A549 (cell line): ENCODE measurements at regions not wholly inside any gene's neighbourhood (a gene's known extent, or its start where the extent isn't known, plus 50 kb on each side); places are given as distances from the start of the nearest gene placed in this dataset.

ENCODE experiments used
- ATAC-seq, 2 experiments: fragments of 200-7000 bp in 1 of 2; fragments of >200 bp in 1 of 2; cut with Nextera tagmentation in 1 of 2; cut with Tn5 transposase in 1 of 2; 3 replicates each; pipeline versions ENCODE4 v1.8.0 to v1.9.1; 2018 to 2020; ENCODE audit warnings: mild to moderate bottlenecking in 1 of 2, moderate library complexity in 1 of 2
- CTCF ChIA-PET: fragments of 300-600 bp; sonication (Branson Sonifier 250); formaldehyde crosslinking; extraction: SDS; loops from one replicate; lab custom pipeline; 2021; ENCODE audit warnings: antibody characterized with exemption, inconsistent platforms; lab: Yijun Ruan, JAX
- POLR2A ChIA-PET: fragments of 350-600 bp; formaldehyde crosslinking; extraction: SDS; loops from one replicate; lab custom pipeline; 2021; ENCODE audit warnings: antibody characterized with exemption, inconsistent platforms; lab: Yijun Ruan, JAX
- DNase-seq, 2 experiments: peaks; one replicate each; pipeline versions ENCODE4 v3.0.0 to v3.0.0-alpha.2; 2011 to 2016; ENCODE audit warnings: low read depth in 1 of 2, low spot score in 1 of 2
- FAIRE-seq: peaks from 2 replicates; lab custom pipeline; 2011; peaks lifted over from hg19 to GRCh38; lab: Jason Lieb, UNC
- H3K27ac ChIP-seq, 2 experiments: fragments of >200 bp; sonication (Bioruptor Twin); formaldehyde crosslinking; 3 replicates each; pipeline ENCODE4 v1.5.1; 2016 to 2017
- H3K4me1 ChIP-seq: fragments of >200 bp; sonication (Bioruptor Twin); formaldehyde crosslinking; 3 replicates; pipeline ENCODE4 v1.6.1; 2016
- H3K4me2 ChIP-seq: fragments of >200 bp; sonication (Bioruptor Twin); formaldehyde crosslinking; 3 replicates; pipeline ENCODE4 v1.6.1; 2016
- H3K4me3 ChIP-seq: fragments of >200 bp; sonication (Bioruptor Twin); formaldehyde crosslinking; 3 replicates; pipeline ENCODE4 v1.5.1; 2016
- H3K9me3 ChIP-seq: fragments of >200 bp; sonication (Bioruptor Twin); formaldehyde crosslinking; 3 replicates; pipeline ENCODE4 v1.6.1; 2016
- ATOH8 ChIP-seq: fragments of 250-450 bp; sonication (Bioruptor Pico); IDR thresholded peaks from 2 replicates; pipeline ENCODE4 v1.5.0; 2020; ENCODE audit warnings: low read depth, mild to moderate bottlenecking, moderate library complexity
- BCL3 ChIP-seq: fragments of >200 bp; sonication (Bioruptor Twin); formaldehyde crosslinking; IDR thresholded peaks from 3 replicates; pipeline ENCODE4 v1.6.1; 2016
- CBX2 ChIP-seq: fragments of 200-600 bp; sonication (generic); IDR thresholded peaks from 2 replicates; pipeline ENCODE4 v1.6.1; 2016; ENCODE audit warnings: low read depth, mild to moderate bottlenecking, borderline replicate concordance
- CBX8 ChIP-seq: fragments of 200-600 bp; sonication (generic); IDR thresholded peaks from 2 replicates; pipeline ENCODE4 v1.6.1; 2016
- CEBPB ChIP-seq, 2 experiments: fragments of >200 bp in 1 of 2; sonication (Bioruptor Twin) in 1 of 2; formaldehyde crosslinking in 1 of 2; IDR thresholded peaks; 2 replicates each; pipeline ENCODE4 v1.6.1; 2012 to 2016
- E2F6 ChIP-seq: IDR thresholded peaks from 2 replicates; pipeline ENCODE4 v1.6.1; 2012; ENCODE audit warnings: low read depth, borderline replicate concordance
- ELK1 ChIP-seq: fragments of 150-350 bp; IDR thresholded peaks from 2 replicates; pipeline ENCODE4 v1.6.1; 2014; ENCODE audit warnings: low read depth, mild to moderate bottlenecking, low read length
- EP300 ChIP-seq, 2 experiments: fragments of >200 bp; sonication (Bioruptor Twin); formaldehyde crosslinking; IDR thresholded peaks; 2 replicates in 1 of 2; 3 replicates in 1 of 2; pipeline ENCODE4 v1.6.1; 2016 to 2017
- FOSB ChIP-seq: fragments of 250-450 bp; sonication (Bioruptor Pico); IDR thresholded peaks from 2 replicates; pipeline ENCODE4 v1.5.0; 2020; ENCODE audit warnings: mild to moderate bottlenecking, moderate library complexity
- FOSL2 ChIP-seq, 2 experiments: fragments of 450-650 bp in 1 of 2; fragments of >200 bp in 1 of 2; sonication (Bioruptor Twin) in 1 of 2; formaldehyde crosslinking; IDR thresholded peaks; 2 replicates each; pipeline versions ENCODE4 v1.5.0 to v1.6.1; 2016 to 2020; ENCODE audit warnings: mild to moderate bottlenecking in 1 of 2, moderate library complexity in 1 of 2
- GATA3 ChIP-seq: IDR thresholded peaks from 2 replicates; pipeline ENCODE4 v1.6.1; 2012; ENCODE audit warnings: borderline replicate concordance
- HOXA7 ChIP-seq: fragments of 250-450 bp; sonication (Bioruptor Pico); IDR thresholded peaks from 2 replicates; pipeline ENCODE4 v1.5.0; 2020; ENCODE audit warnings: mild to moderate bottlenecking, moderate library complexity
- HOXB13 ChIP-seq: fragments of 250-450 bp; sonication (Bioruptor Pico); IDR thresholded peaks from 2 replicates; pipeline ENCODE4 v1.5.0; 2020; ENCODE audit warnings: low read depth, mild to moderate bottlenecking, moderate library complexity
- KDM5A ChIP-seq: fragments of 200-600 bp; sonication (generic); IDR thresholded peaks from 2 replicates; pipeline ENCODE4 v1.6.1; 2016; ENCODE audit warnings: antibody characterized with exemption, mild to moderate bottlenecking
- POLR2A ChIP-seq: IDR thresholded peaks from 2 replicates; pipeline ENCODE4 v1.6.1; 2012; ENCODE audit warnings: mild to moderate bottlenecking, low read length
- POLR2AphosphoS2 ChIP-seq: conservative IDR thresholded peaks from 2 replicates; pipeline ENCODE4 v1.6.1; 2012; ENCODE audit warnings: low read length, improper control_type of control experiment, inconsistent platforms
- RARB ChIP-seq: fragments of 250-450 bp; sonication (Bioruptor Pico); IDR thresholded peaks from 2 replicates; pipeline ENCODE4 v1.8.0; 2021; ENCODE audit warnings: mild to moderate bottlenecking, moderate library complexity
- RCOR1 ChIP-seq: fragments of 150-350 bp; IDR thresholded peaks from 2 replicates; pipeline ENCODE4 v1.6.1; 2014; ENCODE audit warnings: antibody characterized with exemption, low read length, low read depth
- RFX5 ChIP-seq: fragments of 450-650 bp; IDR thresholded peaks from 2 replicates; pipeline ENCODE4 v1.7.1; 2014; ENCODE audit warnings: antibody characterized with exemption, mild to moderate bottlenecking, moderate library complexity
- RNF2 ChIP-seq: fragments of 200-600 bp; sonication (generic); IDR thresholded peaks from 2 replicates; pipeline ENCODE4 v1.6.1; 2016; ENCODE audit warnings: low read depth, mild to moderate bottlenecking, antibody characterized with exemption, moderate library complexity, borderline replicate concordance
- SREBF2 ChIP-seq: fragments of 450-650 bp; IDR thresholded peaks from 2 replicates; pipeline ENCODE4 v1.6.1; 2014; ENCODE audit warnings: mild to moderate bottlenecking, moderate library complexity
- TFCP2L1 ChIP-seq: fragments of 250-450 bp; sonication (Bioruptor Pico); IDR thresholded peaks from 2 replicates; pipeline ENCODE4 v1.5.0; 2021; ENCODE audit warnings: mild to moderate bottlenecking
- ZNF302 ChIP-seq: fragments of 250-450 bp; sonication (Bioruptor Pico); IDR thresholded peaks from 2 replicates; pipeline ENCODE4 v1.9.0; 2021; ENCODE audit warnings: inconsistent platforms, mild to moderate bottlenecking, moderate library complexity
- ZSCAN20 ChIP-seq: fragments of 250-450 bp; sonication (Bioruptor Pico); IDR thresholded peaks from 2 replicates; pipeline ENCODE4 v1.8.0; 2022; ENCODE audit warnings: mild to moderate bottlenecking, moderate library complexity
- WGBS: methylation state at CpG from one replicate; pipeline ENCODE4 v1.1.6; 2017; ENCODE audit errors: missing lambda C conversion rate; 5-methylcytosine and 5-hydroxymethylcytosine counted together
- TF ChIP-seq, protein P1 (sequence below): IDR thresholded peaks from 2 replicates; pipeline ENCODE4 v1.6.1; 2012
- TF ChIP-seq, protein P2 (sequence below): fragments of 250-450 bp; sonication (Bioruptor Pico); IDR thresholded peaks from 2 replicates; pipeline ENCODE4 v1.5.0; 2021; ENCODE audit warnings: mild to moderate bottlenecking, moderate library complexity, borderline replicate concordance

DNA sequence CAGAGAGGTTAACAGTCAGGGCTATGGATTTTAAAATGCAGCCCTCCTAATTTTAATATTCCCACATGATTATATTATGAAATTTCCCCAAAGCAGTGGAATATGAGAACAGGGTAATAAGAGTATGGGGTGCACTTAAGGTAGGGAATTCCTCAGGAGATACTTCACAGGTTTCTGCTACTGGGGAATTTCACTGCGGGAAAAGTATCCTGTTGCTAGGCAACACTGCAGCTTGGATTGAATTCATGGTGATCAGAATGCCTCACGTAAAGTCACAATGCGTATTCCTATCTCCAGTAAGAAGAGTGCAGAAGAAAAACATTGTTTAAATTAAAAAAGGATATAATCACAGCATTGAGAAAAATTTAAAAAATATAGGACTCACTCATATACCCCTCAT, 398.1 kb upstream of the RPS6KA3 start:
- POLR2A ChIA-PET = no interaction called here
- FAIRE-seq (no peak), DNase-seq (no peak), ATAC-seq (no peak)
- CTCF ChIA-PET = no interaction called here
- no peak for TF ChIP-seq E2F6
- TF ChIP-seq CEBPB (IDR thresholded peaks at IDR 0.05) = no peak
- no peak for TF ChIP-seq RNF2
- no peak for TF ChIP-seq ZSCAN20 (CRISPR knock-in tag)
- no peak for TF ChIP-seq BCL3
- no peak for TF ChIP-seq KDM5A
- TF ChIP-seq HOXB13 (CRISPR knock-in tag) = no peak
- no peak for TF ChIP-seq ATOH8 (CRISPR knock-in tag)
- TF ChIP-seq FOSB (CRISPR knock-in tag) = no peak
- TF ChIP-seq FOSL2 (IDR thresholded peaks at IDR 0.05) = no peak
- no peak for TF ChIP-seq FOSL2 (CRISPR knock-in tag; IDR thresholded peaks at IDR 0.05)
- TF ChIP-seq, protein P1, sequence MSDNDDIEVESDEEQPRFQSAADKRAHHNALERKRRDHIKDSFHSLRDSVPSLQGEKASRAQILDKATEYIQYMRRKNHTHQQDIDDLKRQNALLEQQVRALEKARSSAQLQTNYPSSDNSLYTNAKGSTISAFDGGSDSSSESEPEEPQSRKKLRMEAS = no peak
- TF ChIP-seq SREBF2 = no peak
- no peak for TF ChIP-seq RARB (CRISPR knock-in tag)
- TF ChIP-seq POLR2AphosphoS2 = no peak
- no peak for TF ChIP-seq RCOR1
- TF ChIP-seq POLR2A = no peak
- H3K4me1 ChIP-seq = no peaks in the 10 kb centered on the region
- H3K4me3 ChIP-seq = no peak overlapping the region
- H3K9me3 ChIP-seq = no peaks in the 10 kb centered on the region
- H3K27ac ChIP-seq = no peak overlapping the region
- no peak overlapping the region for H3K4me2 ChIP-seq
- 65% methylated on average over 3 of the region's 3 CpGs for WGBS

- FAIRE-seq (no peak), DNase-seq (no peak), ATAC-seq (no peak)
- TF ChIP-seq, protein P2, sequence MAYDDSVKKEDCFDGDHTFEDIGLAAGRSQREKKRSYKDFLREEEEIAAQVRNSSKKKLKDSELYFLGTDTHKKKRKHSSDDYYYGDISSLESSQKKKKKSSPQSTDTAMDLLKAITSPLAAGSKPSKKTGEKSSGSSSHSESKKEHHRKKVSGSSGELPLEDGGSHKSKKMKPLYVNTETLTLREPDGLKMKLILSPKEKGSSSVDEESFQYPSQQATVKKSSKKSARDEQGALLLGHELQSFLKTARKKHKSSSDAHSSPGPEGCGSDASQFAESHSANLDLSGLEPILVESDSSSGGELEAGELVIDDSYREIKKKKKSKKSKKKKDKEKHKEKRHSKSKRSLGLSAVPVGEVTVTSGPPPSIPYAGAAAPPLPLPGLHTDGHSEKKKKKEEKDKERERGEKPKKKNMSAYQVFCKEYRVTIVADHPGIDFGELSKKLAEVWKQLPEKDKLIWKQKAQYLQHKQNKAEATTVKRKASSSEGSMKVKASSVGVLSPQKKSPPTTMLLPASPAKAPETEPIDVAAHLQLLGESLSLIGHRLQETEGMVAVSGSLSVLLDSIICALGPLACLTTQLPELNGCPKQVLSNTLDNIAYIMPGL (CRISPR knock-in tag) = no peak
- TF ChIP-seq GATA3 = no peak
- TF ChIP-seq ZNF302 (CRISPR knock-in tag) = no peak
- no peak for TF ChIP-seq ELK1
- no peak for TF ChIP-seq RARB (CRISPR knock-in tag)
- no peak for TF ChIP-seq POLR2AphosphoS2
- TF ChIP-seq CBX8 = no peak
- TF ChIP-seq TFCP2L1 (CRISPR knock-in tag) = no peak
- no peak for TF ChIP-seq EP300 (IDR thresholded peaks at IDR 0.05)
- TF ChIP-seq RFX5 = no peak
- TF ChIP-seq CBX2 = no peak
- no peak for TF ChIP-seq HOXA7 (CRISPR knock-in tag)
- no peak for TF ChIP-seq FOSL2 (IDR thresholded peaks at IDR 0.05)
- no peak for TF ChIP-seq FOSL2 (CRISPR knock-in tag; IDR thresholded peaks at IDR 0.05)
- no peak overlapping the region for H3K4me3 ChIP-seq
- no peaks in the 10 kb centered on the region for H3K4me1 ChIP-seq
- ChIA-PET POLR2A (no interaction called here), CTCF (no interaction called here)
- no peak overlapping the region for H3K4me2 ChIP-seq
- H3K9me3 ChIP-seq = no peaks in the 10 kb centered on the region
- H3K27ac ChIP-seq = no peak overlapping the region
- 36% methylated on average over 2 of the region's 2 CpGs for WGBS
Measured at GRCh38 chrX:20664131-20664530, 397.4 kb upstream of the RPS6KA3 start.
